ENCODE measurements at regions not wholly inside any gene's neighbourhood (a gene's known extent, or its start where the extent isn't known, plus 50 kb on each side); places are given as distances from the start of the nearest gene placed in this dataset.

GRCh38 chr15:67999320-68000100 is 54.6 kb upstream of the PIAS1 start:
- no peak for TF ChIP-seq CTCF (conservative IDR thresholded peaks at IDR 0.05 in 1 of 2, IDR thresholded peaks at IDR 0.05 in 1 of 2; ENCODE audit: extremely low read depth in 1 of 2, insufficient read depth in 1 of 2, low read depth in 1 of 2, low read length in 2 of 2)
- TF ChIP-seq EZH2 (IDR thresholded peaks at IDR 0.05; ENCODE audit: borderline replicate concordance, low read length): no peak

Data from mammary epithelial cell (primary cell).